ENCODE measurements at regions not wholly inside any gene's neighbourhood (a gene's known extent, or its start where the extent isn't known, plus 50 kb on each side); places are given as distances from the start of the nearest gene placed in this dataset.

DNA sequence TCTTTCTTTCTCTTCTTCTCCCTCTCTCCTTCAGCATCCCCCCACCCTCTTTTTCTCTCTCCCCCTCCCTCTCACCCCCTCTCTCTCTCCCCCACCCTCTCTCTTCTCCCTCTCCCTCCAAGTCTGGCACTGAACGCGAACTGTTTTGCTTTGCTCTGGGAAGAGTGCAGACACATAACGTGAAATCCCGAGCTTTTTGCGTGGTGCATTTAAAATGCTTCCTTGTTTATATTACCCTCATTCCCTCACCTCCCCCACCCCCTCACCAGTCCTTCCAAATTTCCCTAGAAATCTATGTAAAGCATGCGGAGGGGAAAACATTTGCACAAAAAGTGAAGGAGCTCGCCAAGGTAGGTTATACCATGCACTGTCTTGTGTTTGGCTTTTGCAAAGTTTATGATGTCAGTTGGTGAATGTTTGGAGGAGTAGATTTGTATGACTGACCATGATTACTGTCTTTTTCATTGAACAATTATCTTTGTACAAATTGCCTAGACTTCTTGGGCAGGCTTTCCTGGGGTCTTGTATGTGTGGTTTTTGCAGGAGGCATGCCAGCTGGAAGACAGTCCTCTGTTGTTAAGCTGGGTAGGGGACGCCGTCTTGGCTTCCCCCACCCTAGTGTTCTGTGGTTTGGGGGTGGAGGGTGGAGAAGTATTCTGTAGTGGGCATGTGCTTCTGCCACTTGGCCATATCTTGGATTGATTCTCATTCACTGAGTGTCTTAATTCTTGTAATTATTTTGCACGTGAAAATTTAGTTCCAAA, 123.7 kb upstream of the HSD17B12 start:
- H3K27me3 ChIP-seq (ENCODE audit: low read depth), result peaks cover 96% of the 10 kb centered on the region
- H3K27ac ChIP-seq (replicated peaks), result no peak overlapping the region
- intact Hi-C loops (cut with micrococcal nuclease), result no loop called here
- peak overlapping the region; percentile 19 for H3K4me3 ChIP-seq
- no peak for DNase-seq
- no peak for TF ChIP-seq CTCF (IDR thresholded peaks at IDR 0.05; ENCODE audit: borderline replicate concordance)
- H3K36me3 ChIP-seq, result no peaks in the 10 kb centered on the region
- peaks cover 27% of the 10 kb centered on the region for H3K4me1 ChIP-seq
- H3K9me3 ChIP-seq (replicated peaks), result no peaks in the 10 kb centered on the region

- no peaks in the 10 kb centered on the region for H3K9me3 ChIP-seq (replicated peaks)
- H3K4me1 ChIP-seq, result peaks cover 27% of the 10 kb centered on the region
- peak overlapping the region; percentile 14 for H3K4me3 ChIP-seq
- intact Hi-C loops (cut with micrococcal nuclease), result no loop called here
- H3K27me3 ChIP-seq (ENCODE audit: low read depth), result peaks cover 95% of the 10 kb centered on the region
- peak; percentile 47 for TF ChIP-seq CTCF (IDR thresholded peaks at IDR 0.05; ENCODE audit: borderline replicate concordance)
- DNase-seq, result no peak
- no peak overlapping the region for H3K27ac ChIP-seq (replicated peaks)
- no peaks in the 10 kb centered on the region for H3K36me3 ChIP-seq
Measured at GRCh38 chr11:43557553-43558110, 122.9 kb upstream of the HSD17B12 start.

DNA sequence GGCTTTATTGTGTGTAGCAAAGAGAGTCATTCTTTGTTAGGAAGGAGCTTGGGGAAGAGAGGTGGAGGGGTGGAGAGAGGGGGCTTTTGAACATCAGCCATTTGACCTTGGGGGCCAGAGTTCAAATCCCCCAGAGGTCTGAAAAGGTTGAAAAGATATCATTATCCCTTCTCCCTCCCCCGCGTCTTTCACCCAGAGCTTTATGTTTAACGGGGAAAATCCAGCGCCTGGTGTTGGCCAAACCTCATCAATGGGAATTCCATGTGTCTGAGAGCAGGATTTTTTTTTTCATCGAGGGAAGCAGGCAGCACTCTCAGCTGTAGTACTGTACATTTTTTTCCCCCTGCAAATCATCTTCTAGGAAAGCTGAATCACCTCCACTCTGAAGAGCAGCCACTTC, 122.4 kb upstream of the HSD17B12 start:
- Histone ChIP-seq H3K36me3 (no peaks in the 10 kb centered on the region), H3K4me1 (peaks cover 27% of the 10 kb centered on the region), H3K4me3 (no peak overlapping the region), H3K9me3 (replicated peaks) (no peaks in the 10 kb centered on the region), H3K27ac (replicated peaks) (no peak overlapping the region), H3K27me3 (ENCODE audit: low read depth) (peaks cover 95% of the 10 kb centered on the region)
- intact Hi-C loops (cut with micrococcal nuclease), result no loop called here
- no peak for DNase-seq
- no peak for TF ChIP-seq CTCF (IDR thresholded peaks at IDR 0.05; ENCODE audit: borderline replicate concordance)

GRCh38 chr11:43558556-43559127, 121.9 kb upstream of the HSD17B12 start:
- H3K9me3 ChIP-seq (replicated peaks), result no peaks in the 10 kb centered on the region
- DNase-seq, result no peak
- H3K4me3 ChIP-seq, result no peak overlapping the region
- no peak overlapping the region for H3K27ac ChIP-seq (replicated peaks)
- H3K27me3 ChIP-seq (ENCODE audit: low read depth), result peaks cover 95% of the 10 kb centered on the region
- intact Hi-C loops (cut with micrococcal nuclease), result no loop called here
- no peaks in the 10 kb centered on the region for H3K36me3 ChIP-seq
- TF ChIP-seq CTCF (IDR thresholded peaks at IDR 0.05; ENCODE audit: borderline replicate concordance), result no peak
- H3K4me1 ChIP-seq, result peaks cover 27% of the 10 kb centered on the region

DNA sequence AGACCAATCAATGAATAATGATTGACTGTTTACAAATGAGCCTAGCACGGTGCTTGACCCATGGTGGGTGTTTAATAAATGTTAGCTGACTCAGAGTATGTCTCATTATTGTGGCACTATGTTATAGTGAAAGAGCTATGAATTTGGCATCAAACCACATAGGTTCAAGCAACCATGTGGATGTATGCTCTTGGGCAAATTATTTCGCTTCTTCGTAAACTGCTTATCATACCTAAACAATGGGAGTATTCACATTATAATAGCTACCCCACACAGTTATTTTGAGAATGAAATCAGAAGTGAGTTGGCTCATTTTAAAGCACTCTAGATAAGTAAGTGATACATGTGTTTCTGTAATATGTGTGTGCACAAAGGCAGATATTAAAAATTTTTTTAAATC, 118.7 kb upstream of the HSD17B12 start:
- Histone ChIP-seq H3K9me3 (replicated peaks) (no peaks in the 10 kb centered on the region), H3K36me3 (no peaks in the 10 kb centered on the region), H3K4me1 (peaks cover 11% of the 10 kb centered on the region), H3K27ac (replicated peaks) (no peak overlapping the region), H3K4me3 (no peak overlapping the region), H3K27me3 (ENCODE audit: low read depth) (peaks cover 96% of the 10 kb centered on the region)
- intact Hi-C loops (cut with micrococcal nuclease), result no loop called here
- TF ChIP-seq CTCF (IDR thresholded peaks at IDR 0.05; ENCODE audit: borderline replicate concordance), result no peak
- DNase-seq, result no peak
